BLaER1 treated with 17β-estradiol and CSF1 and Interleukin-3, amounts not matched to agents 10 nM and 100 nM (cell line): ENCODE measurements at regions not wholly inside any gene's neighbourhood (a gene's known extent, or its start where the extent isn't known, plus 50 kb on each side); places are given as distances from the start of the nearest gene placed in this dataset.

Experiments used
- H3K27ac ChIP-seq, 11 experiments: shearing (Covaris generic); formaldehyde crosslinking; 2 replicates each; pipeline ENCODE4 v1.8.1; 2022
- H3K27me3 ChIP-seq, 11 experiments: shearing (Covaris generic); formaldehyde crosslinking; 2 replicates each; pipeline ENCODE4 v1.8.1; 2022
- H3K36me3 ChIP-seq, 11 experiments: shearing (Covaris generic); formaldehyde crosslinking; 2 replicates each; pipeline ENCODE4 v1.8.1; 2022
- H3K4me1 ChIP-seq, 10 experiments: shearing (Covaris generic); formaldehyde crosslinking; 2 replicates each; pipeline ENCODE4 v1.8.1; 2022
- H3K4me2 ChIP-seq, 11 experiments: shearing (Covaris generic); formaldehyde crosslinking; 2 replicates each; pipeline ENCODE4 v1.8.1; 2022
- H3K4me3 ChIP-seq, 10 experiments: shearing (Covaris generic); formaldehyde crosslinking; 2 replicates each; pipeline ENCODE4 v1.8.1; 2022
- H3K9ac ChIP-seq, 11 experiments: shearing (Covaris generic); formaldehyde crosslinking; 2 replicates each; pipeline ENCODE4 v1.8.1; 2022
- H3K9me3 ChIP-seq, 11 experiments: shearing (Covaris generic); formaldehyde crosslinking; replicated peaks in 1 of 11; 2 replicates each; pipeline ENCODE4 v1.8.1; 2022
- H4K20me1 ChIP-seq, 11 experiments: shearing (Covaris generic); formaldehyde crosslinking; 2 replicates each; pipeline ENCODE4 v1.8.1; 2022
- Cebpa-rat ChIP-seq, 11 experiments: shearing (Covaris generic); IDR thresholded peaks; 2 replicates each; pipeline ENCODE4 v1.8.1; 2022

DNA sequence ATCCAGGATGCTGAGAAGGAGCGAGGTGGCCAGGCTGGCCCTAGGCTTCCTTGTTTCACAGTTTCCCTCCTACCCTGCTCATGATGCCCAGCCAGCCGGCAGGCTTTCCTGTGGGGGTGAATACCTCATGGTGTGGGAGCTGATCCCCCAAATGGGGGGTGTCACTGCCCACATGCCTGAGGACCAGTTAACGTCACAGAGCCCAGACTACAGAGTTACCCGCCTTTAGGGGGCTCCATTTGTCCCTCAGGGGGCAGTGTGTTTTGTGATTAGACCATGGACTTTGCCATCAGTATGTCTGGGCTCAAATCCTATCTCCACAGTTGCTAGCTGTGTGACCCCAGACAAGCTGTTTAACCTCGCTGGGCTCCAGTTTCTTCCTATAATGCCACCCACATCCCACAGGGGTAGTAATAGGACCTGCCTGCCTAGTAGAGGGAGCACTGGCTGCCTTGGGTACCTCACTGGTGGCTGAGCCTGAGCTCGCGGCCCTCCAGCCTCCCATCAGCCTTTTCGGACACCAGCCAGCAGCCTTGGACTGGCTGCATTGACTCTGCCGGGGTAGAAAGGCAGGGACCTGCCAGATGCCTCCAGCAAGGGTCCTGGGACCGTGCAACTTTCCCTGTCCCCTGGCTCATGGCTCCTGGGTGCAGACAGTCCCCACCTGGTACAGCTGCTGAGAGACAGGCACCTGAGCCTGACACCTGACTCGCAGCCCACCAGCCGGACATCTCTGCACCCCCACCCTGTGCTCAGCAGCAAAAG is 87.5 kb upstream of the GSE1 start:
- Histone ChIP-seq H3K4me1 (peaks cover 38 to 98% (median 91%) of the 10 kb centered on the region in 10 experiments), H3K27ac (peak overlapping the region; percentile 42 to 99 (median 97); a peak in 21 of 22 replicates), H4K20me1 (no peaks in the 10 kb centered on the region), H3K9ac (peak overlapping the region; percentile 34 to 89 (median 85); a peak in 21 of 22 replicates), H3K27me3 (no peaks in the 10 kb centered on the region), H3K4me2 (peak overlapping the region; percentile 78 to 97 (median 94)), H3K9me3 (no peaks in the 10 kb centered on the region), H3K36me3 (no peaks in the 10 kb centered on the region), H3K4me3 (peak overlapping the region in 4 of 10 experiments; percentile 13 to 60 (median 32); a peak in 5 of 20 replicates)
- no peak for TF ChIP-seq Cebpa-rat (IDR thresholded peaks at IDR 0.05)

DNA sequence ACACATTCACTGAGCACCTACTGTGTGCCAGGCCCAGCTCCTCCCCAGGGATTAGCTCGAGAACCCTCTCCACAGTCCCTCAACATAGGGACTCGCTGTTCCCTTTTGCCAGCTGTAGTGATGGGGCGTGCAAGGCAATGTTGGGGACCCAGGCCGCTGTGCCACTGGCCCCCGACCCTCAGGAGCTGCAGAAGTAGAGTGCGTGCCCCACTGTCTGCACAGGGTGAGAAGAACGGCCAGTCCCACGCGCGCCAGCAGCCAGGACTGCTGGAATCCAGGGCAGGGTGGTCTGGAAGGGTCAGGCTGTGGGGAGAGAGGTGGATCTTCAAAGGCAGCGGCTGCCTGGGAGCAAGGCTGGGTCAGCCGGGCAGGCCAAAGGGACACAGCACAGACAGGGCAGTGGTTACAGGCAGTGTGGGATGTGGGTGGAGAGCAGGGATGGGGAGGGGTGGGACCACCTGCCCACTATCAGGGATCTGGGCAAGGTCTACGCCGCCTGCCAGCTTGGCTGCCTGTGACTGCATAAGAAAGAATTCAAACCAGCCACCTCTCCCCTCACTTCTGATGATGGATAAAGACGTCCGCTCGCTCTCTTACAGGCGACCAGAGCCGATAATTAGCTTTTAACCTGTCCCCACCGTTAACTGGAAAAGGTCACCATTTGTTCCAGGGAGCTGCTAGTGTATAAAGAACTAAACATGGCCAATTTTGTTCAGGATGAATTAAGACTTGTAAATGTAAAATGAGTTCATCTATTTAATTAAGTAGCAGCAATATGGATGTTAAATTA is 86.7 kb upstream of the GSE1 start:
- Histone ChIP-seq H3K9ac (peak overlapping the region in 9 of 11 experiments; percentile 76 to 89 (median 86); a peak in 17 of 22 replicates), H3K4me3 (no peak overlapping the region; a peak in 2 of 20 replicates), H3K9me3 (no peaks in the 10 kb centered on the region), H4K20me1 (no peaks in the 10 kb centered on the region), H3K4me2 (peak overlapping the region; percentile 78 to 97 (median 94)), H3K4me1 (peaks cover 38 to 99% (median 96%) of the 10 kb centered on the region in 10 experiments), H3K27ac (peak overlapping the region in 10 of 11 experiments; percentile 73 to 99 (median 97); a peak in 20 of 22 replicates), H3K27me3 (no peaks in the 10 kb centered on the region; a peak in 1 of 22 replicates), H3K36me3 (no peaks in the 10 kb centered on the region)
- no peak for TF ChIP-seq Cebpa-rat (IDR thresholded peaks at IDR 0.05)

DNA sequence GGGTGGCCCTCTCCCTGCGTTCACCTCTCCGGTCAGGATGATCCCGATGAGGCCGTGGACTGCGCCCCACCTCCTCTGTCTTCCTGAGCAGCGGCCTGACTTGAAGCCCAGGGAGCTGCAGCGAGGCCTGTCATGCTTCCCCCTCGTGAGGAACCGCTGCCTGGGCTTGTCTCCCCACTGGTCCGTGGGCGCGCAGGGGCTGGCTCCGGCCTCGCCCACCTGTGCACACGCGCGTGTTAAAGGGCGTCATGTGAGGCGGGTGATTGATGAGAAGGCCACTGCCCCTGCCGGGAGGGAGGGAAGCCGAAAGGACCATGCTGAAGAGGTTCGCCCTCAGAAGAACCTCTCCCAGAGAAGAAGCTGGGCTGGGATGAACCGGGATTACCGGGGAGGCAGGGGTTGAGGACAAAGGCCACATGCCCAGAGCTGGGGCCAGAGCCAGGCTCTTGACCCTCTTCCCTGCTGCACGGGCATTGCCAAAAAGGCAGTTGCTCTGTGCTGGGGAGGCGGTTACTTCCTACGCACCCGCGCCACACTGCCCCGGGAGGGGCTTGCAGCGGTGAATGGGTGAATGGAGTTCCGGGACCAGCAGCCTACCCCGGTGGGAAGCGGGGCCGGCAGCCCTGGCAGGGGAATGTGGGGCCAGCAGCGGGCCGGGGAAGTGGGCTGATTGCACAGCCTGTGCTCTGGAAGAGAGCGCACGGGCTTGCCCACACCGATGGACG is 85.9 kb upstream of the GSE1 start:
- H3K4me1 ChIP-seq = peaks cover 38 to 99% (median 97%) of the 10 kb centered on the region in 10 experiments
- peak overlapping the region in 9 of 11 experiments; percentile 14 to 99 (median 97); a peak in 17 of 22 replicates for H3K27ac ChIP-seq
- H3K9ac ChIP-seq = peak overlapping the region in 8 of 11 experiments; percentile 42 to 89 (median 86); a peak in 13 of 22 replicates

DNA sequence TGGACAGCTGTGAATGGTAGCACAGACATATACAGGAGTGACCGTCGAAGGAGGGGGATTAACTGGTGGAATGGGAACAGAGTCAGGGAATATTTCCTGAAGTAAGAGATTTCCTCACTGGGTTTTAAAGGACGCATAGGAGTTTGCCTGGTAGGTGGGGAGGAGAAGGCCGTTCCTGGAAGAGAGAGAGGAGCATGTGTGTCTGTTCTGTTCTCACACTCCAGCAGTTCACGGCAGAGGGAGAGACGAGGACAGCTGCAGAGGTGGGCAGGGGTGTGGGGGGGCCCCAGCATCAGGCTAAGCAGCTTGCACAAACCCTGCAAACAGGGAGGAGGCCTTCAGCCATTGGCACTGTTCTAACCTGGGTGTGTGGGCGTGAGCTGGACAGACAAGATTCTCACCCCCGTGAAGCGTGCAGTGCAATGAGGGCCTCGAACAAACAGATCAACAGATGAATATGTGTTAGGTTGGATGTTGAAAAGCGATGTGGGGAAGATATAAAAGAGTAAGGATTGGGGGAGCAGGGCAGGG is 85.3 kb upstream of the GSE1 start:
- H3K27me3 ChIP-seq = peaks cover 0 to 4% (median 0%) of the 10 kb centered on the region in 11 experiments; a peak in 1 of 22 replicates
- no peaks in the 10 kb centered on the region for H3K9me3 ChIP-seq
- H3K4me1 ChIP-seq = peaks cover 38 to 94% (median 91%) of the 10 kb centered on the region in 10 experiments
- peak overlapping the region in 10 of 11 experiments; percentile 43 to 97 (median 93); a peak in 20 of 22 replicates for H3K4me2 ChIP-seq
- H4K20me1 ChIP-seq = no peaks in the 10 kb centered on the region
- H3K36me3 ChIP-seq = no peaks in the 10 kb centered on the region
- H3K9ac ChIP-seq = peak overlapping the region in 8 of 11 experiments; percentile 42 to 89 (median 86); a peak in 10 of 22 replicates
- H3K27ac ChIP-seq = peak overlapping the region in 8 of 11 experiments; percentile 95 to 99 (median 97); a peak in 14 of 22 replicates
- no peak overlapping the region for H3K4me3 ChIP-seq
- no peak for TF ChIP-seq Cebpa-rat (IDR thresholded peaks at IDR 0.05)

More for the DNA sequence above, 85.9 kb upstream of the GSE1 start:
- Histone ChIP-seq H3K4me2 (peak overlapping the region in 10 of 11 experiments; percentile 43 to 97 (median 93); a peak in 20 of 22 replicates), H3K9me3 (no peaks in the 10 kb centered on the region), H3K27me3 (peaks cover 0 to 4% (median 0%) of the 10 kb centered on the region in 11 experiments; a peak in 1 of 22 replicates), H4K20me1 (no peaks in the 10 kb centered on the region), H3K4me3 (no peak overlapping the region), H3K36me3 (no peaks in the 10 kb centered on the region)
- TF ChIP-seq Cebpa-rat (IDR thresholded peaks at IDR 0.05) = no peak

DNA sequence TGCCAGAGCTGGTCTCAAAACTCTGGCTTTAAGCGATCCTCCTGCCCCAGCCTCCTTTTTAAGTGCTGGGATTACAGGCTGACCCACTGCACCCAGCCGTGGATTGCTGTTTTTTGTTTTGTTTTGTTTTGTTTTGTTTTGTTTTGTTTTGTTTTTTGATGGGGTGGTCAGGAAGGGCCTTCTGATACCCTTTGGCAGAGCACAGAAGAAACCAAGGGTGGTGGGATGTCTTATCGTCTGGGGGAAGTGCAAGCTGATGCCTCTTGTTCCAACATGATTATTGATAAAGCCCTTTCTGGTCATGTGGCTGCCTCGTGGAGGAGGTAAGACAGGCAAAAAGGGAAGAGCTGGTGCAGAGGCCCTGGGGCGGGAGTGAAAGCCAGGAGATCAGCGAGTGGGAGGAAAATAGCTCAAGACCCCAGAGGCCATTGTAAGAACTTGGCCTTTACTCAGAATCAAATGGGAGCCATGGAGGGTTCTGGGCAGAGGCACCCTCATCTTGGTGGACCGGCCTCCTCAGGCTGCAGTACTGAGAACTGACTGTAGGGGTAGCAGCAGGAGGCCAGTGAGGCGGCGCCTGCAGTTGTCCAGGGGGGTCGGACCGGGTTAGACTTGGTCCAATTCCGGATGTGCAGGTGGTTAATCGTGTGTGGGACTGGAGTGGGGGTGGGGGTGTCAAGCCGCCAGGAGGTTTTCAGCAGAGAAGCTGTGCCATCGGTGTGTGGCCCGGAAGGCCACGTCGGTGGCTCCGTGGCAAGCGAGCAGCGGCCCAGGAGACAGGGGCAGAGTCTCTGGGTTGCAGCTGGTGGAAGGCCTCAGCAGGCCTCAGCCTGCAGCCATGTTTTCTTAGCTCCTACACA is 84.4 kb upstream of the GSE1 start:
- peak overlapping the region in 10 of 11 experiments; percentile 3 to 97 (median 93); a peak in 18 of 22 replicates for H3K4me2 ChIP-seq
- peaks cover 0 to 4% (median 0%) of the 10 kb centered on the region in 11 experiments; a peak in 1 of 22 replicates for H3K27me3 ChIP-seq
- H3K36me3 ChIP-seq = no peaks in the 10 kb centered on the region
- no peaks in the 10 kb centered on the region for H3K9me3 ChIP-seq
- TF ChIP-seq Cebpa-rat (IDR thresholded peaks at IDR 0.05) = no peak
- no peak overlapping the region for H3K4me3 ChIP-seq
- peak overlapping the region in 6 of 11 experiments; percentile 21 to 98 (median 97); a peak in 8 of 22 replicates for H3K27ac ChIP-seq
- H3K4me1 ChIP-seq = peaks cover 30 to 88% (median 81%) of the 10 kb centered on the region in 10 experiments
- peak overlapping the region in 4 of 11 experiments; percentile 5 to 86 (median 66); a peak in 5 of 22 replicates for H3K9ac ChIP-seq
- no peaks in the 10 kb centered on the region for H4K20me1 ChIP-seq

DNA sequence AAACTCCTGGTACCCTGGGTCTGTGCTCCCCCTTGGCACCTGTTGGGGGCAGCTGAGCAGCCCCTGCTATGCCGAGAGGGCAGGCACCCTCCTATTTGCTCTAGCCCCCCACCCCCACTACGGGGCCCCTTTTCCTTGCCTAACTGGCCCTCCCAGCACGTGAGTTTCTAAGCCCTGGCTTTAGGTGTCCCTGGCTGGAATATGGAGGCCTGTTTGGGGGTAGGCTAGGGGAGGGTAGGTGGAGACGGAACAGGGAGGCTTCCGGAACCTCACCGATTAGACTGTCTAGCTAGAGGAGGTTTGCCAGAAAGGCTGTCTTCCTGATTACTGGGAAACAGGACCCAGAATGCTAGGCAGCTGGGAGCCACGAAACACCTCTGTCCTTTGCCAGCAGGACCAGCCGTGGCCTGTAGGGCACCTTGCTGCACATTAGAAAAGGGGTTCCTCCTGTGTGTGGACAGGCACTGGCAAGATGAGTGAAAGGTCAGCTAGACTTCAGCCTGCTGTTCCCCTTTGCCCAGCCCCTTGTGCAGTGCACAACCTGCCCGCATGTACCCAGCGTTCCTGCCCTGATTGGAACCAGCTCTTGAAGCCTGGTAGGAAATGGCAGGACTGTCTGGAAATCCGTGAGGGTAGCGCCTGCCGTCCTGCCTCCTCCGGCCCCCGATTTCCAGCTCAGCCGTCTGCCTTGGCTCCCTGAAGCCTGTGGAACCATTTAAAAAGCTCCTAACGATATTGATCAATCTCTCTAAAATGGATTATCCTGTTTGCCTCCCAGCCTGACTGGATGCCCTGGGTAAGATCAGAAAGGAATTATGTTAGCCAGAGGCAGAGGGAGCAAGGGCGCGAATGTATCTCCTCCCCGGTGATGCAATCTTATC is 83.4 kb upstream of the GSE1 start:
- Histone ChIP-seq H3K4me2 (peak overlapping the region in 9 of 11 experiments; percentile 78 to 97 (median 94); a peak in 16 of 22 replicates), H3K4me3 (no peak overlapping the region), H3K9ac (peak overlapping the region in 2 of 11 experiments; percentile 9 to 18; a peak in 1 of 22 replicates), H3K27ac (peak overlapping the region in 4 of 11 experiments; percentile 21 to 98 (median 96); a peak in 4 of 22 replicates), H3K9me3 (no peaks in the 10 kb centered on the region), H3K27me3 (peaks cover 0 to 4% (median 0%) of the 10 kb centered on the region in 11 experiments; a peak in 1 of 22 replicates), H3K4me1 (peaks cover 23 to 87% (median 78%) of the 10 kb centered on the region in 10 experiments), H4K20me1 (no peaks in the 10 kb centered on the region), H3K36me3 (no peaks in the 10 kb centered on the region)
- no peak for TF ChIP-seq Cebpa-rat (IDR thresholded peaks at IDR 0.05)
